ENCODE measurements at regions not wholly inside any gene's neighbourhood (a gene's known extent, or its start where the extent isn't known, plus 50 kb on each side); places are given as distances from the start of the nearest gene placed in this dataset.

- Histone ChIP-seq H3K4me1 (ENCODE audit: control insufficient read depth in 1 of 2, insufficient read depth in 2 of 2, low read length in 2 of 2) (no peaks in the 10 kb centered on the region), H3K36me3 (ENCODE audit: control insufficient read depth in 1 of 2, insufficient read depth in 2 of 2, low read length in 2 of 2) (no peaks in the 10 kb centered on the region), H3K27ac (ENCODE audit: low read length) (no peak overlapping the region), H3K27me3 (ENCODE audit: low read depth, low read length) (no peaks in the 10 kb centered on the region), H3K9me3 (ENCODE audit: control insufficient read depth in 1 of 2, low read length in 2 of 2) (no peaks in the 10 kb centered on the region), H3K4me3 (ENCODE audit: low read depth in 1 of 2, low read length in 2 of 2) (no peak overlapping the region)
Observed at GRCh38 chr5:124162767-124163532, 583.5 kb downstream of the ZNF608 start.

- Histone ChIP-seq H3K9me3 (ENCODE audit: control insufficient read depth in 1 of 2, low read length in 2 of 2) (no peaks in the 10 kb centered on the region), H3K36me3 (ENCODE audit: control insufficient read depth in 1 of 2, insufficient read depth in 2 of 2, low read length in 2 of 2) (no peaks in the 10 kb centered on the region), H3K27me3 (ENCODE audit: low read depth, low read length) (no peaks in the 10 kb centered on the region), H3K4me1 (ENCODE audit: control insufficient read depth in 1 of 2, insufficient read depth in 2 of 2, low read length in 2 of 2) (peaks cover 4 to 8% of the 10 kb centered on the region in 2 donors), H3K27ac (ENCODE audit: low read length) (no peak overlapping the region), H3K4me3 (ENCODE audit: low read depth in 1 of 2, low read length in 2 of 2) (no peak overlapping the region)
Observed at GRCh38 chr5:124161266-124161665, 585.2 kb downstream of the ZNF608 start.

GRCh38 chr5:124160265-124160664 is 586.2 kb downstream of the ZNF608 start:
- Histone ChIP-seq H3K4me1 (ENCODE audit: control insufficient read depth in 1 of 2, insufficient read depth in 2 of 2, low read length in 2 of 2) (peaks cover 4 to 8% of the 10 kb centered on the region in 2 donors), H3K9me3 (ENCODE audit: control insufficient read depth in 1 of 2, low read length in 2 of 2) (peaks cover 0 to 2% of the 10 kb centered on the region in 2 donors), H3K4me3 (ENCODE audit: low read depth in 1 of 2, low read length in 2 of 2) (no peak overlapping the region), H3K36me3 (ENCODE audit: control insufficient read depth in 1 of 2, insufficient read depth in 2 of 2, low read length in 2 of 2) (no peaks in the 10 kb centered on the region), H3K27me3 (ENCODE audit: low read depth, low read length) (no peaks in the 10 kb centered on the region), H3K27ac (ENCODE audit: low read length) (no peak overlapping the region)

GRCh38 chr5:124157320-124157719 is 589.1 kb downstream of the ZNF608 start:
- H3K27ac ChIP-seq (ENCODE audit: low read length), result no peak overlapping the region
- H3K4me1 ChIP-seq (ENCODE audit: control insufficient read depth in 1 of 2, insufficient read depth in 2 of 2, low read length in 2 of 2), result peaks cover 4 to 8% of the 10 kb centered on the region in 2 donors
- H3K4me3 ChIP-seq (ENCODE audit: low read depth in 1 of 2, low read length in 2 of 2), result no peak overlapping the region
- H3K36me3 ChIP-seq (ENCODE audit: control insufficient read depth in 1 of 2, insufficient read depth in 2 of 2, low read length in 2 of 2), result no peaks in the 10 kb centered on the region
- peaks cover 0 to 10% of the 10 kb centered on the region in 2 donors for H3K9me3 ChIP-seq (ENCODE audit: control insufficient read depth in 1 of 2, low read length in 2 of 2)
- no peaks in the 10 kb centered on the region for H3K27me3 ChIP-seq (ENCODE audit: low read depth, low read length)

GRCh38 chr5:124156415-124156996 is 589.9 kb downstream of the ZNF608 start:
- H3K27me3 ChIP-seq (ENCODE audit: low read depth, low read length), result no peaks in the 10 kb centered on the region
- peaks cover 0 to 10% of the 10 kb centered on the region in 2 donors for H3K9me3 ChIP-seq (ENCODE audit: control insufficient read depth in 1 of 2, low read length in 2 of 2)
- H3K36me3 ChIP-seq (ENCODE audit: control insufficient read depth in 1 of 2, insufficient read depth in 2 of 2, low read length in 2 of 2), result no peaks in the 10 kb centered on the region
- H3K27ac ChIP-seq (ENCODE audit: low read length), result no peak overlapping the region
- H3K4me3 ChIP-seq (ENCODE audit: low read depth in 1 of 2, low read length in 2 of 2), result no peak overlapping the region
- peaks cover 4 to 8% of the 10 kb centered on the region in 2 donors for H3K4me1 ChIP-seq (ENCODE audit: control insufficient read depth in 1 of 2, insufficient read depth in 2 of 2, low read length in 2 of 2)

GRCh38 chr5:124154714-124155113 is 591.7 kb downstream of the ZNF608 start:
- no peaks in the 10 kb centered on the region for H3K27me3 ChIP-seq (ENCODE audit: low read depth, low read length)
- H3K4me1 ChIP-seq (ENCODE audit: control insufficient read depth in 1 of 2, insufficient read depth in 2 of 2, low read length in 2 of 2), result peaks cover 4 to 8% of the 10 kb centered on the region in 2 donors
- peaks cover 0 to 10% of the 10 kb centered on the region in 2 donors for H3K9me3 ChIP-seq (ENCODE audit: control insufficient read depth in 1 of 2, low read length in 2 of 2)
- no peak overlapping the region for H3K27ac ChIP-seq (ENCODE audit: low read length)
- no peaks in the 10 kb centered on the region for H3K36me3 ChIP-seq (ENCODE audit: control insufficient read depth in 1 of 2, insufficient read depth in 2 of 2, low read length in 2 of 2)
- no peak overlapping the region for H3K4me3 ChIP-seq (ENCODE audit: low read depth in 1 of 2, low read length in 2 of 2)

- Histone ChIP-seq H3K4me1 (ENCODE audit: control insufficient read depth in 1 of 2, insufficient read depth in 2 of 2, low read length in 2 of 2) (peaks cover 4 to 8% of the 10 kb centered on the region in 2 donors), H3K27ac (ENCODE audit: low read length) (no peak overlapping the region), H3K4me3 (ENCODE audit: low read depth in 1 of 2, low read length in 2 of 2) (no peak overlapping the region), H3K36me3 (ENCODE audit: control insufficient read depth in 1 of 2, insufficient read depth in 2 of 2, low read length in 2 of 2) (no peaks in the 10 kb centered on the region), H3K9me3 (ENCODE audit: control insufficient read depth in 1 of 2, low read length in 2 of 2) (peaks cover 0 to 10% of the 10 kb centered on the region in 2 donors), H3K27me3 (ENCODE audit: low read depth, low read length) (no peaks in the 10 kb centered on the region)
Observed at GRCh38 chr5:124153588-124153987, 592.9 kb downstream of the ZNF608 start.

- no peak overlapping the region for H3K4me3 ChIP-seq (ENCODE audit: low read depth in 1 of 2, low read length in 2 of 2)
- no peaks in the 10 kb centered on the region for H3K9me3 ChIP-seq (ENCODE audit: control insufficient read depth in 1 of 2, low read length in 2 of 2)
- H3K27me3 ChIP-seq (ENCODE audit: low read depth, low read length), result no peaks in the 10 kb centered on the region
- H3K4me1 ChIP-seq (ENCODE audit: control insufficient read depth in 1 of 2, insufficient read depth in 2 of 2, low read length in 2 of 2), result no peaks in the 10 kb centered on the region
- H3K27ac ChIP-seq (ENCODE audit: low read length), result no peak overlapping the region
- no peaks in the 10 kb centered on the region for H3K36me3 ChIP-seq (ENCODE audit: control insufficient read depth in 1 of 2, insufficient read depth in 2 of 2, low read length in 2 of 2)
Observed at GRCh38 chr5:124148574-124148973, 597.9 kb downstream of the ZNF608 start.

GRCh38 chr5:124140060-124140459 is 606.4 kb downstream of the ZNF608 start:
- Histone ChIP-seq H3K4me1 (ENCODE audit: control insufficient read depth in 1 of 2, insufficient read depth in 2 of 2, low read length in 2 of 2) (no peaks in the 10 kb centered on the region), H3K36me3 (ENCODE audit: control insufficient read depth in 1 of 2, insufficient read depth in 2 of 2, low read length in 2 of 2) (no peaks in the 10 kb centered on the region), H3K27me3 (ENCODE audit: low read depth, low read length) (no peaks in the 10 kb centered on the region), H3K9me3 (ENCODE audit: control insufficient read depth in 1 of 2, low read length in 2 of 2) (no peaks in the 10 kb centered on the region), H3K27ac (ENCODE audit: low read length) (no peak overlapping the region), H3K4me3 (ENCODE audit: low read depth in 1 of 2, low read length in 2 of 2) (no peak overlapping the region)

GRCh38 chr5:124139477-124139876 is 607.0 kb downstream of the ZNF608 start:
- H3K9me3 ChIP-seq (ENCODE audit: control insufficient read depth in 1 of 2, low read length in 2 of 2), result no peaks in the 10 kb centered on the region
- H3K27ac ChIP-seq (ENCODE audit: low read length), result no peak overlapping the region
- H3K27me3 ChIP-seq (ENCODE audit: low read depth, low read length), result no peaks in the 10 kb centered on the region
- H3K36me3 ChIP-seq (ENCODE audit: control insufficient read depth in 1 of 2, insufficient read depth in 2 of 2, low read length in 2 of 2), result no peaks in the 10 kb centered on the region
- no peaks in the 10 kb centered on the region for H3K4me1 ChIP-seq (ENCODE audit: control insufficient read depth in 1 of 2, insufficient read depth in 2 of 2, low read length in 2 of 2)
- no peak overlapping the region for H3K4me3 ChIP-seq (ENCODE audit: low read depth in 1 of 2, low read length in 2 of 2)

- Histone ChIP-seq H3K36me3 (ENCODE audit: control insufficient read depth in 1 of 2, insufficient read depth in 2 of 2, low read length in 2 of 2) (no peaks in the 10 kb centered on the region), H3K27me3 (ENCODE audit: low read depth, low read length) (no peaks in the 10 kb centered on the region), H3K9me3 (ENCODE audit: control insufficient read depth in 1 of 2, low read length in 2 of 2) (no peaks in the 10 kb centered on the region), H3K27ac (ENCODE audit: low read length) (no peak overlapping the region), H3K4me1 (ENCODE audit: control insufficient read depth in 1 of 2, insufficient read depth in 2 of 2, low read length in 2 of 2) (no peaks in the 10 kb centered on the region), H3K4me3 (ENCODE audit: low read depth in 1 of 2, low read length in 2 of 2) (no peak overlapping the region)
Observed at GRCh38 chr5:124136609-124137008, 609.8 kb downstream of the ZNF608 start.
